Mesenteric fat pad (tissue), 1 donor: ENCODE measurements at regions not wholly inside any gene's neighbourhood (a gene's known extent, or its start where the extent isn't known, plus 50 kb on each side); places are given as distances from the start of the nearest gene placed in this dataset.

ENCODE experiments used
- DNase-seq: peaks from one replicate; pipeline ENCODE4 v3.0.0-alpha.2; 2020; ENCODE audit warnings: low spot score
- donor health status: DM: yes; HTN: yes; CAD: no.

- DNase-seq: no peak
Observed at GRCh38 chr9:91094324-91095088, 267.2 kb downstream of the AUH start.

GRCh38 chr9:91098203-91098850 is 263.4 kb downstream of the AUH start:
- DNase-seq: no peak

GRCh38 chr9:91099436-91099835 is 262.3 kb downstream of the AUH start:
- no peak for DNase-seq

DNA sequence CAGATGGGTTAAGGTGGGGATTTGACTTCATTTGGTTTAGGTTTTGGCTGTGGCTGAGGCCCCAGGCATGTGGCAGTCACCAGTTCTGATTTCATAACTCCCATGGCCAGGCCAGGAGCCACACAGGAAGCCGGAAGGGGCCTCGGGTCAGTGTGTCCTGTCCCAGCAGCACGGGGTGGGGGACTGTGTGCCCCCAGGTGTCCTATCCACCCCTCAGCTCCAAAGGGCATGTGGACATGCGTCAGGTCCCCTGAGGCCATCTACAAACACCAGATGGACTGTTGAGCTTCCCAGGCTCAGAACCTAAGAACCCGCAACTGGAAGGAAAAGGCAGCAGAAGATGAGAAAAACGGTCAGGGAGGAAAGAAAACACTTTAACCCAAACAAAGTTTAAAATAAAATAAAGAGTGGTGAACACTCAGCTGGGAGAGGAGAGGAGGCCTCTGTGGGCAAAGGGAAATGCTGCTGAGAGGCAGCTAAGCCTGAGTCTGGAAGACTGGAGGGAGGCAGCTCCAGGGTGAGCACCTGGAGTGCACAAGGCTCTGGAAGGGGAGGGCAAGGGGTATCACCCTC is 260.8 kb downstream of the AUH start:
- no peak for DNase-seq

GRCh38 chr9:91101611-91102168 is 260.0 kb downstream of the AUH start:
- DNase-seq: no peak

DNA sequence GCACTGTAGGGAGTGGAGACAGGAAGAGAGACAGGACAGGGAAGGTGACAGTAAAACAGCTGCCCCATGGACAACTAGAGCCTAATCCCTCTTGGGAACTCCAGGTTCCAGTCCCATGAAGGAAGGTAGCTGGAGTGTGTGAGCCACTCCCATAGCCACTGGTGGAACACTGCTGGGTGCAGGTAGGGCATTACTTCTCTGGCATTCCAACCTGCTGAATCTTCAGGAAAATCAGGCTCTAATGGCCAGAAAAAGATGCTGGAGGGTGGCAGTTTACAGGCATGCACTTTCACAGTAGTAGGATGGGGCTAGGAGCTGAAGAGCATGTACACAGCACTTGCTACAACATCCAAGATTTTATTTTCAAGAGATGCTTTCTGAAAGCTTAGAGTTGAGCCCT is 259.4 kb downstream of the AUH start:
- DNase-seq: no peak

DNA sequence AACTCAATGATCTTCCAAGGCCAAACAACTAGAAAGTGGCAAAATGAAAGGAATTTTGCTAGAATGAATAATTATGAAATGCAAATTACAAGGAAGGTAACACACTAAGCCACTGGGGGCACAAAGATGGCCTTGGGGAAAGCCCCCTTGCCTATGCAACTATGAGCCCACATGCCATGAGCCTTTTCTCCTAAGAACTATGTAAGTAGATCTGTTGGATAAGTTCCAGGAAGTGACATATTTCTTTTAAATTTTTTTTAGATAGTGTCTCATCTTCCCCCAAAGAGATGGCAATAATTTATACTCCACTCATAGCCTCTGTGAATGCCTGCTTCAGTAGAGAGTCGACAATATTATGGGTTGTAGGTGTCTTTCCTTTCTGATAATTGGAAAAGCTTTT is 257.8 kb downstream of the AUH start:
- DNase-seq: no peak

GRCh38 chr9:91106415-91107081 is 255.2 kb downstream of the AUH start:
- no peak for DNase-seq

- DNase-seq: no peak
Observed at GRCh38 chr9:91111226-91111625, 250.5 kb downstream of the AUH start.

DNA sequence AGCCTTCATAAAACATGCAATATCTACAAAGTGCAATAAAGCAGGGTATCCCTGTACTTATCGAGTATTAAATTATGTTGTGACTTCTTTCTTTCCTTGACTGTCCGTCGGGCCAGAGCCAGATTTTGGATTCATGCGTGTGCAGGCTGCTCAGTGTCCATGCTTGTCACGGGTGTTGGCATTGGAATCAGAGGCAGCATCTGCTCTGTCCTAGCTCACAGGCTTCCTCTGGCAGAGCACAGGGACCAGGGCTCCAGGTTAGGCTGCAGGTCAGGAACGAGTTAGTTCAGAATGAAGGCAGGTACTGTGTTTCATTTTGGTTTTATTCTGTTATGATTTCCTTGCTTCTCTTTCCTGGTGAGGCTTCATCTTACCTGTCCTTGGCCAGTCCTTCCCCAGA is 249.8 kb downstream of the AUH start:
- DNase-seq: no peak

- DNase-seq: no peak
Observed at GRCh38 chr9:91113016-91113415, 248.7 kb downstream of the AUH start.

- DNase-seq: no peak
Observed at GRCh38 chr9:91114450-91114849, 247.3 kb downstream of the AUH start.

GRCh38 chr9:91116211-91116610 is 245.5 kb downstream of the AUH start:
- DNase-seq: no peak

GRCh38 chr9:91116711-91117110 is 245.0 kb downstream of the AUH start:
- DNase-seq: no peak

DNA sequence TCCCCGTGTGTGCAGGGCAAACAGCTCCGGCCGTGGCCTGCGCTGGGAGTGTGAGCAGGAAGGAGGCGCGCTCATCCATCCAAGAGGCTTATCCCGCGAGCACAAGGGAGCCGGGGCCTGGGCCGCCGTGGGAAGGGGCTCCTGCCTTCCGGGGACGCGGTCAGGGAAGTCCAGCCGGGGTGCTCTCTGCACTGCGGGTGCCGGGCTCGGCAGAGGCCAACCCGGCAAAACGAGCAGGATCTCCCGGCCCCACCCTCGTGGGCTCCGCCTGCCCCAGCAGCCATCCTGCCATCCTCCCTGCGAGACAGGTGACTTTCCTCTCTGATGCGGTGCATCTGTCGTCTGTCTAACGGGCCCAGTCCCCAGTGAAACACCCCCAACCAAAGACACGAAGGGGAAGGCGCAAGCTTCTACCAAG is 244.2 kb downstream of the AUH start:
- no peak for DNase-seq

GRCh38 chr9:91117959-91118703 is 243.6 kb downstream of the AUH start:
- DNase-seq: peak; percentile 95

DNA sequence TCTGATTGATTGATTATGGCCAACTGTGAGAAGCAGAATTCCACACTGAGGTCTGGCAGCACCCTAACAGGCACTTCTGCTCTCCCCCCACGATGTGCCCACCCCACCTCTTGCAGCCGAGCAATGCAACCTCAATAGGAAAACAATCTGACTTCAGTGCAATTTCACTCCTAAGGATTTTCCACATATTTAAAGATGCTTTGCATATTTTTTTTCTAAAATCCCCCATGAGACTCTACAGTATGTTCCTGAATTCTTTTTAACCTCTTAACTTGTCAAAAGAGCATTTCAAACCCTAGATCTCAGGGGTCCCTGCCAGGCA is 243.1 kb downstream of the AUH start:
- DNase-seq: no peak

GRCh38 chr9:91119142-91119541 is 242.6 kb downstream of the AUH start:
- DNase-seq: no peak

- DNase-seq: no peak
Observed at GRCh38 chr9:91119679-91120078, 242.0 kb downstream of the AUH start.

DNA sequence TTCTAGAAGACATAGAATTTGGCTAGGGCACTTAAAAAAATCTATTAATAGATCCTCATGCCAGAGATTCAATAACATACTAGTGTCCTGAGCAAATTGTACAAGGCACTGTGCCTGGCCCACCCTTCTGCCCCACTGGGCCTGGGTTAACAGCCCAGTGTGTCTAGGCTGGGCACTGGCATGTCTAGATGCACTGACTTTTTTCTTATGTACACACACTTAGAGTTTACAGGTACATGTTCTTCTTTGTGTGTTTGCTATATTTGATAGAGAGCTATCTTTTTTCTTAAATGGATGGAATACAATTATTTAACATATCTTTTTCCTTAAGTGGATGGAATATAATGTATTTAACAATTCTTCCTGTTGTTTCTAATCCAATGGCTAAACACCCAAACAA is 241.5 kb downstream of the AUH start:
- DNase-seq: no peak

DNA sequence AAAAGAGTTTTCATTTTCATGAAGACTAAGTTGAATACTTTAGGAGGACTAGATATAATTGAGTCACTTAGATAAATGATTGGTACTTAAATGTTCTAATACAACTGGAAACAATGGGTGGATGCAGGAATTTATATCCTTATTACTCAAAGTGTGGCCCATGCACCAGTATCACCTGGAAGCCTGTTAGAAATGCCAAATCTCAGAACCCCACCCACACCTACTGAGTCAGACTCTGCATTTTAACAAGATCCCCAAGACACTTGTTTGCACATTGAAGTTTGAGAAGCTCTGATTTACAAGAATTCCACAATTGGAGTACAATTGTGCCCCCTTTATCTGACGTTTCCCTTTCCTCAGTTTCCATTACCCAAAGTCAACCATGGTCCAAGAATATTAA is 239.0 kb downstream of the AUH start:
- DNase-seq: no peak
